MM.1S (cell line): ENCODE measurements at regions not wholly inside any gene's neighbourhood (a gene's known extent, or its start where the extent isn't known, plus 50 kb on each side); places are given as distances from the start of the nearest gene placed in this dataset.

Experiments used
- CTCF ChIP-seq: fragments of 300-600 bp; sonication (generic); IDR thresholded peaks from 2 replicates; pipeline ENCODE4 v1.5.1; 2016; ENCODE audit warnings: antibody characterized with exemption, low read length, mixed read lengths
- EZH2phosphoT487 ChIP-seq: fragments of 300-600 bp; sonication (generic); IDR thresholded peaks from 2 replicates; pipeline ENCODE4 v1.6.1; 2018; ENCODE audit warnings: antibody characterized with exemption, low read length

GRCh38 chr6:56734335-56734734, 91.6 kb upstream of the DST start:
- no peak for TF ChIP-seq CTCF
- TF ChIP-seq EZH2phosphoT487: no peak
